ENCODE measurements at regions not wholly inside any gene's neighbourhood (a gene's known extent, or its start where the extent isn't known, plus 50 kb on each side); places are given as distances from the start of the nearest gene placed in this dataset.

GRCh38 chr21:31395268-31395667, 51.2 kb upstream of the TIAM1 start:
- H3K9me3 ChIP-seq, result no peaks in the 10 kb centered on the region
- no peak for TF ChIP-seq CTCF (IDR thresholded peaks at IDR 0.05)
- H3K4me1 ChIP-seq (ENCODE audit: control insufficient read depth in 1 of 2, low read depth in 2 of 2), result no peaks in the 10 kb centered on the region
- DNase-seq (ENCODE audit: low spot score) (no peak), ATAC-seq (ENCODE audit: insufficient number of reproducible peaks, low FRiP score, low read depth) (no peak)
- H3K36me3 ChIP-seq, result no peaks in the 10 kb centered on the region
- no peak overlapping the region for H3K4me3 ChIP-seq
- no peaks in the 10 kb centered on the region for H3K27me3 ChIP-seq (replicated peaks; ENCODE audit: insufficient read depth)
- H3K27ac ChIP-seq, result no peak overlapping the region

GRCh38 chr21:31394309-31394708, 50.2 kb upstream of the TIAM1 start:
- H3K27ac ChIP-seq, result no peak overlapping the region

More at GRCh38 chr21:31394309-31394708, 50.2 kb upstream of the TIAM1 start:
- Histone ChIP-seq H3K4me3 (no peak overlapping the region), H3K9me3 (no peaks in the 10 kb centered on the region), H3K27me3 (replicated peaks; ENCODE audit: insufficient read depth) (no peaks in the 10 kb centered on the region), H3K36me3 (no peaks in the 10 kb centered on the region), H3K4me1 (ENCODE audit: control insufficient read depth in 1 of 2, low read depth in 2 of 2) (no peaks in the 10 kb centered on the region)
- DNase-seq (ENCODE audit: low spot score) (no peak), ATAC-seq (ENCODE audit: insufficient number of reproducible peaks, low FRiP score, low read depth) (no peak)
- TF ChIP-seq CTCF (IDR thresholded peaks at IDR 0.05), result no peak

Data from thoracic aorta (tissue), 2 donors.